A549 (cell line): ENCODE measurements at regions not wholly inside any gene's neighbourhood (a gene's known extent, or its start where the extent isn't known, plus 50 kb on each side); places are given as distances from the start of the nearest gene placed in this dataset.
"Not testable (repeated sequence)": the region's sequence is repeated elsewhere in the genome, so short reads cannot be mapped to it uniquely, and the experiment has no call there.

Experiments
- ATAC-seq, 2 experiments: fragments of 200-7000 bp in 1 of 2; fragments of >200 bp in 1 of 2; cut with Nextera tagmentation in 1 of 2; cut with Tn5 transposase in 1 of 2; 3 replicates each; pipeline versions ENCODE4 v1.8.0 to v1.9.1; 2018 to 2020; ENCODE audit warnings: mild to moderate bottlenecking in 1 of 2, moderate library complexity in 1 of 2
- CTCF ChIA-PET: fragments of 300-600 bp; sonication (Branson Sonifier 250); formaldehyde crosslinking; extraction: SDS; loops from one replicate; lab custom pipeline; 2021; ENCODE audit warnings: antibody characterized with exemption, inconsistent platforms; lab: Yijun Ruan, JAX
- POLR2A ChIA-PET: fragments of 350-600 bp; formaldehyde crosslinking; extraction: SDS; loops from one replicate; lab custom pipeline; 2021; ENCODE audit warnings: antibody characterized with exemption, inconsistent platforms; lab: Yijun Ruan, JAX
- DNase-seq, 2 experiments: peaks; one replicate each; pipeline versions ENCODE4 v3.0.0 to v3.0.0-alpha.2; 2011 to 2016; ENCODE audit warnings: low read depth in 1 of 2, low spot score in 1 of 2
- FAIRE-seq: peaks from 2 replicates; lab custom pipeline; 2011; peaks lifted over from hg19 to GRCh38; lab: Jason Lieb, UNC
- H3K27ac ChIP-seq, 2 experiments: fragments of >200 bp; sonication (Bioruptor Twin); formaldehyde crosslinking; 3 replicates each; pipeline ENCODE4 v1.5.1; 2016 to 2017
- H3K4me1 ChIP-seq: fragments of >200 bp; sonication (Bioruptor Twin); formaldehyde crosslinking; 3 replicates; pipeline ENCODE4 v1.6.1; 2016
- H3K4me2 ChIP-seq: fragments of >200 bp; sonication (Bioruptor Twin); formaldehyde crosslinking; 3 replicates; pipeline ENCODE4 v1.6.1; 2016
- H3K4me3 ChIP-seq: fragments of >200 bp; sonication (Bioruptor Twin); formaldehyde crosslinking; 3 replicates; pipeline ENCODE4 v1.5.1; 2016
- H3K9me3 ChIP-seq: fragments of >200 bp; sonication (Bioruptor Twin); formaldehyde crosslinking; 3 replicates; pipeline ENCODE4 v1.6.1; 2016
- CBX8 ChIP-seq: fragments of 200-600 bp; sonication (generic); IDR thresholded peaks from 2 replicates; pipeline ENCODE4 v1.6.1; 2016
- FOSL2 ChIP-seq, 2 experiments: fragments of 450-650 bp in 1 of 2; fragments of >200 bp in 1 of 2; sonication (Bioruptor Twin) in 1 of 2; formaldehyde crosslinking; IDR thresholded peaks; 2 replicates each; pipeline versions ENCODE4 v1.5.0 to v1.6.1; 2016 to 2020; ENCODE audit warnings: mild to moderate bottlenecking in 1 of 2, moderate library complexity in 1 of 2
- FOXS1 ChIP-seq: fragments of 250-450 bp; sonication (Bioruptor Pico); IDR thresholded peaks from 2 replicates; pipeline ENCODE4 v1.5.0; 2020; ENCODE audit warnings: mild to moderate bottlenecking, moderate library complexity
- HOXB5 ChIP-seq: fragments of 250-450 bp; sonication (Bioruptor Pico); IDR thresholded peaks from 2 replicates; pipeline ENCODE4 v1.5.0; 2020; ENCODE audit warnings: mild to moderate bottlenecking, moderate library complexity
- JUN ChIP-seq, 2 experiments: fragments of >200 bp; sonication (Bioruptor Twin); formaldehyde crosslinking; IDR thresholded peaks; 2 replicates in 1 of 2; 3 replicates in 1 of 2; pipeline ENCODE4 v1.6.1; 2016 to 2017
- JUNB ChIP-seq: fragments of >200 bp; sonication (Bioruptor Twin); formaldehyde crosslinking; IDR thresholded peaks from 2 replicates; pipeline ENCODE4 v1.6.1; 2016
- KDM1A ChIP-seq: fragments of 200-600 bp; sonication (generic); IDR thresholded peaks from 2 replicates; pipeline ENCODE4 v1.6.1; 2016; ENCODE audit warnings: low read depth, mild to moderate bottlenecking
- MAZ ChIP-seq: fragments of 150-350 bp; IDR thresholded peaks from 2 replicates; pipeline ENCODE4 v1.6.1; 2014; ENCODE audit warnings: antibody characterized with exemption, low read depth, low read length, borderline replicate concordance
- NPAS2 ChIP-seq: fragments of 250-450 bp; sonication (Bioruptor Pico); IDR thresholded peaks from 2 replicates; pipeline ENCODE4 v1.8.0; 2022; ENCODE audit warnings: mild to moderate bottlenecking, moderate library complexity, borderline replicate concordance
- POLR2A ChIP-seq: IDR thresholded peaks from 2 replicates; pipeline ENCODE4 v1.6.1; 2012; ENCODE audit warnings: mild to moderate bottlenecking, low read length
- POLR2AphosphoS2 ChIP-seq: conservative IDR thresholded peaks from 2 replicates; pipeline ENCODE4 v1.6.1; 2012; ENCODE audit warnings: low read length, improper control_type of control experiment, inconsistent platforms
- RAD21 ChIP-seq, 2 experiments: fragments of >200 bp in 1 of 2; sonication (Bioruptor Twin) in 1 of 2; formaldehyde crosslinking in 1 of 2; IDR thresholded peaks in 1 of 2; conservative IDR thresholded peaks in 1 of 2; 2 replicates in 1 of 2; 3 replicates in 1 of 2; pipeline ENCODE4 v1.6.1; 2012 to 2018; ENCODE audit warnings: inconsistent platforms in 1 of 2
- RARB ChIP-seq: fragments of 250-450 bp; sonication (Bioruptor Pico); IDR thresholded peaks from 2 replicates; pipeline ENCODE4 v1.8.0; 2021; ENCODE audit warnings: mild to moderate bottlenecking, moderate library complexity
- RCOR1 ChIP-seq: fragments of 150-350 bp; IDR thresholded peaks from 2 replicates; pipeline ENCODE4 v1.6.1; 2014; ENCODE audit warnings: antibody characterized with exemption, low read length, low read depth
- TP53 ChIP-seq: fragments of 250-450 bp; sonication (Bioruptor Pico); IDR thresholded peaks from 2 replicates; pipeline ENCODE4 v1.5.0; 2021; ENCODE audit warnings: mild to moderate bottlenecking, moderate library complexity
- ZFP36 ChIP-seq: fragments of 450-650 bp; IDR thresholded peaks from 2 replicates; pipeline ENCODE4 v1.6.1; 2014; ENCODE audit warnings: borderline replicate concordance; ENCODE audit not compliant: partially characterized antibody
- WGBS: methylation state at CpG from one replicate; pipeline ENCODE4 v1.1.6; 2017; ENCODE audit errors: missing lambda C conversion rate; 5-methylcytosine and 5-hydroxymethylcytosine counted together
- TF ChIP-seq, protein P1 (sequence below): IDR thresholded peaks from 2 replicates; pipeline ENCODE4 v1.6.1; 2012
- TF ChIP-seq, protein P2 (sequence below): IDR thresholded peaks from 2 replicates; pipeline ENCODE4 v1.6.1; 2012
- TF ChIP-seq, protein P3 (sequence below): fragments of >200 bp; sonication (Bioruptor Twin); formaldehyde crosslinking; IDR thresholded peaks from 3 replicates; pipeline ENCODE4 v1.5.1; 2016

DNA sequence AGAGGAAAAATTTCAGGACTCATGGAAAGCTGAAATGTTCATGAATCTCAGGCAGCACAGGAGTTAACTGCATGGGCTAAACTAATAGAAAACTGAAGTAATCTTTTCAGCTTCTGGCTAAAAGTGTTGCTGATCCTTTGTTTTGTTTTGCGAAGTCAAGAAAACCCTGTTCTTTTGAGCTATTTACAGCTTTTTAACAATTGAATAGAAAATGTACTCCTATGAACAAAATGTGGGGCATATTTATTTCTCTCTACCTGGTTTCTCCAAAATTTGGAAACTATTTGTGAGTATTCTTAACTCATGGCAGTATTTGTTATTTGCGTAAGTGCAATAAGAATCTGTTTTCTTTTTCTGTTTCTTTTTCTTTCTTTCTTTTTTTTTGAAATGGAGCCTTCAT is 818.8 kb upstream of the CITED2 start:
- Histone ChIP-seq H3K27ac (no peak overlapping the region), H3K9me3 (no peaks in the 10 kb centered on the region), H3K4me1 (no peaks in the 10 kb centered on the region), H3K4me3 (no peak overlapping the region)
- no peak for ATAC-seq
- no peak for DNase-seq
- POLR2A ChIA-PET = no interaction called here
- no peak for TF ChIP-seq KDM1A
- no peak for TF ChIP-seq MAZ
- TF ChIP-seq POLR2AphosphoS2 = no peak
- TF ChIP-seq, protein P1, sequence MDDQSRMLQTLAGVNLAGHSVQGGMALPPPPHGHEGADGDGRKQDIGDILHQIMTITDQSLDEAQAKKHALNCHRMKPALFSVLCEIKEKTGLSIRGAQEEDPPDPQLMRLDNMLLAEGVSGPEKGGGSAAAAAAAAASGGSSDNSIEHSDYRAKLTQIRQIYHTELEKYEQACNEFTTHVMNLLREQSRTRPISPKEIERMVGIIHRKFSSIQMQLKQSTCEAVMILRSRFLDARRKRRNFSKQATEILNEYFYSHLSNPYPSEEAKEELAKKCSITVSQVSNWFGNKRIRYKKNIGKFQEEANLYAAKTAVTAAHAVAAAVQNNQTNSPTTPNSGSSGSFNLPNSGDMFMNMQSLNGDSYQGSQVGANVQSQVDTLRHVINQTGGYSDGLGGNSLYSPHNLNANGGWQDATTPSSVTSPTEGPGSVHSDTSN = no peak
- no peak for TF ChIP-seq CBX8
- TF ChIP-seq RARB (CRISPR knock-in tag) = no peak
- no peak for TF ChIP-seq ZFP36
- TF ChIP-seq, all 56 proteins: peak for 0
- FAIRE-seq = no peak
- H3K4me2 ChIP-seq = no peak overlapping the region
- 91% methylated on average over 2 of the region's 2 CpGs for WGBS
- CTCF ChIA-PET = no interaction called here

DNA sequence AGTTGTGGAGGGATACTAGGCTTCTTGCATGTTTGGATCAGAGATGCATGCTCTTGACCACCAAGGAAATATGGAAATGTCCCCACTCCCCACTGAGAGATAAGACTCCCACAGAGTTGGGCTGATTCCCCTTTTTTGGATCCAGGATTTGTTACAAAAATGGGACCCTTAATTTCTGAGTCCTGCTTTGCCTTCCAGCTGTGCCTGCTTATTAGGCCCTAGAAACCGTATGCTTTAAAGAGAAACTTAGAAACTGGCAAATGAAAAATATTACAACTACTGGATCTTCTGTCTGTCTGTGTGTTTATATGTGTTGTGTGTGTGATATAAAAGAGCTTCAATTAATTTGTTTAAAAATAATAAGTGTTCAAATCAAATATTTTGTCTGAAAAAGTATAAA is 817.6 kb upstream of the CITED2 start:
- H3K27ac ChIP-seq = no peak overlapping the region
- TF ChIP-seq ZFP36 (no peak), RARB (CRISPR knock-in tag) (no peak), FOXS1 (CRISPR knock-in tag) (no peak), RAD21 (conservative IDR thresholded peaks at IDR 0.05 in 1 of 2, IDR thresholded peaks at IDR 0.05 in 1 of 2) (no peak), JUN (IDR thresholded peaks at IDR 0.05) (no peak), TP53 (CRISPR knock-in tag) (no peak), JUNB (no peak), POLR2A (no peak), HOXB5 (CRISPR knock-in tag) (no peak), FOSL2 (IDR thresholded peaks at IDR 0.05) (no peak), FOSL2 (CRISPR knock-in tag; IDR thresholded peaks at IDR 0.05) (no peak), RCOR1 (no peak)
- TF ChIP-seq, protein P2, sequence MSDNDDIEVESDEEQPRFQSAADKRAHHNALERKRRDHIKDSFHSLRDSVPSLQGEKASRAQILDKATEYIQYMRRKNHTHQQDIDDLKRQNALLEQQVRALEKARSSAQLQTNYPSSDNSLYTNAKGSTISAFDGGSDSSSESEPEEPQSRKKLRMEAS = no peak
- TF ChIP-seq, protein P3, sequence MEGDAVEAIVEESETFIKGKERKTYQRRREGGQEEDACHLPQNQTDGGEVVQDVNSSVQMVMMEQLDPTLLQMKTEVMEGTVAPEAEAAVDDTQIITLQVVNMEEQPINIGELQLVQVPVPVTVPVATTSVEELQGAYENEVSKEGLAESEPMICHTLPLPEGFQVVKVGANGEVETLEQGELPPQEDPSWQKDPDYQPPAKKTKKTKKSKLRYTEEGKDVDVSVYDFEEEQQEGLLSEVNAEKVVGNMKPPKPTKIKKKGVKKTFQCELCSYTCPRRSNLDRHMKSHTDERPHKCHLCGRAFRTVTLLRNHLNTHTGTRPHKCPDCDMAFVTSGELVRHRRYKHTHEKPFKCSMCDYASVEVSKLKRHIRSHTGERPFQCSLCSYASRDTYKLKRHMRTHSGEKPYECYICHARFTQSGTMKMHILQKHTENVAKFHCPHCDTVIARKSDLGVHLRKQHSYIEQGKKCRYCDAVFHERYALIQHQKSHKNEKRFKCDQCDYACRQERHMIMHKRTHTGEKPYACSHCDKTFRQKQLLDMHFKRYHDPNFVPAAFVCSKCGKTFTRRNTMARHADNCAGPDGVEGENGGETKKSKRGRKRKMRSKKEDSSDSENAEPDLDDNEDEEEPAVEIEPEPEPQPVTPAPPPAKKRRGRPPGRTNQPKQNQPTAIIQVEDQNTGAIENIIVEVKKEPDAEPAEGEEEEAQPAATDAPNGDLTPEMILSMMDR = no peak
- ChIA-PET POLR2A (no interaction called here), CTCF (no interaction called here)
- FAIRE-seq (no peak), DNase-seq (no peak), ATAC-seq (no peak)
- WGBS = 41% methylated on average over 1 of the region's 1 CpG
- H3K9me3 ChIP-seq = no peaks in the 10 kb centered on the region
- no peak overlapping the region for H3K4me3 ChIP-seq
- no peak overlapping the region for H3K4me2 ChIP-seq
- no peaks in the 10 kb centered on the region for H3K4me1 ChIP-seq

DNA sequence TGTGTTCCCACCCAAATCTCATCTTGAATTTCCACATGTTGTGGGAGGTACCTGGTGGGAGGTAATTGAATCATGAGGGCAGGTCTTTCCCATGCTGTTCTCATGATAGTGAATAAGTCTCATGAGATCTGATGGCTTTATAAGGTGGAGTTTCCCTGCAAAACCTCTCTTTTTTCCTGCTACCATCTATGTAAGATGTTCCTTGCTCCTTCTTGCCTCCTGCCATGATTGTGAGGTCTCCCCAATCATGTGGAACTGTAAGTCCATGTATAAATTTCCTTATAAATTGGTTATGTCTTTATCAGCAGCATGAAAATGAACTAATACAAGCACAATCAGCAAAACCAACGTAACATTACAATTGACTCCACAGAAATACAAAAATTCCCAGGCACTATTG is 814.8 kb upstream of the CITED2 start:
- ATAC-seq, FAIRE-seq, H3K4me2 ChIP-seq, POLR2A ChIA-PET, DNase-seq, CTCF ChIA-PET, H3K4me1 ChIP-seq, H3K27ac ChIP-seq, H3K9me3 ChIP-seq, H3K4me3 ChIP-seq: not testable (repeated sequence)
- WGBS = 31% methylated on average over 1 of the region's 1 CpG

DNA sequence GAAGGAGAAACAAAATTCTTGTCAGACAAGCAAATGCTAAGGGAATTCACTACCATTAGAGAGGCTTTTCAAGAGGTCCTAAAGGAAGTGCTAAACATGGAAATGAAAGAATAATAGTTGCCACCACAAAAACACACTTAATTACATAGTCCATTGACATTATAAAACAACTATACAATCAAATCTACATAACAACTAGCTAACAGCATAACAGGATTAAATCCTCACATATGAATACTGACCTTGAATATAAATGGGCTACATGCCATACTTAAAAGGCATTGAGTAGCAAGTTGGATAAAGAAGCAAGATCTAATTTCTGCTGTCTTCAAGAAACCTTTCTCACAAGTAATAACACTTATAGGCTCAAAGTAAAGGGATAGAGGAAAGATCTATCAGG is 811.5 kb upstream of the CITED2 start:
- no peaks in the 10 kb centered on the region for H3K9me3 ChIP-seq
- POLR2A ChIA-PET = no interaction called here
- CTCF ChIA-PET = no interaction called here
- no peaks in the 10 kb centered on the region for H3K4me1 ChIP-seq
- H3K4me3 ChIP-seq = no peak overlapping the region
- no peak for ATAC-seq
- H3K27ac ChIP-seq = no peak overlapping the region
- FAIRE-seq = no peak
- DNase-seq = no peak
- TF ChIP-seq KDM1A (no peak), NPAS2 (CRISPR knock-in tag) (no peak)
- TF ChIP-seq, all 56 proteins: peak for 0
- H3K4me2 ChIP-seq = no peak overlapping the region
